ENCODE measurements at regions not wholly inside any gene's neighbourhood (a gene's known extent, or its start where the extent isn't known, plus 50 kb on each side); places are given as distances from the start of the nearest gene placed in this dataset.
A peak's percentile ranks its signal among the peaks of the same experiment; 100 is the strongest.
"Not testable (repeated sequence)": the region's sequence is repeated elsewhere in the genome, so short reads cannot be mapped to it uniquely, and the experiment has no call there.

DNA sequence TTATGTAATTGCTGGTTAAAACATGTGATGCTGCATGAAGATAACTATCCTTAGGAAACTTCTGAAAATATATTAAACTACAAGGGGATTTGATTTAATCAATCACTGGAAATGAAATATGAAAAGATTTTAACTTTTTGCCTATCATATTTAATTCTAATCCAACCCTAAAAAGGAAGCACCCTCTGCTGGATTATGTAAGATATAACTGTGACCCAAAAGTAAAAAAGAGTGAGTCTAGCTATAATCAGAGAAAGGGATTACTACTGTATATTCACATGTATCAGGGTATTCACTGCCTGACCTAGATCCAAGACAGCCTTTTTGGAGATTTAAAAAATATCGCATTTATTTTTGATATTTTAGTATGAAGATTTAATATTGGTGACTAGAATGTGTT is 295.5 kb downstream of the MDFIC start:
- DNase-seq (ENCODE audit: low read depth) = no peak

- no peak for DNase-seq (ENCODE audit: low read depth)
These were observed 294.8 kb downstream of the MDFIC start for GRCh38 chr7:115216652-115217051.

DNA sequence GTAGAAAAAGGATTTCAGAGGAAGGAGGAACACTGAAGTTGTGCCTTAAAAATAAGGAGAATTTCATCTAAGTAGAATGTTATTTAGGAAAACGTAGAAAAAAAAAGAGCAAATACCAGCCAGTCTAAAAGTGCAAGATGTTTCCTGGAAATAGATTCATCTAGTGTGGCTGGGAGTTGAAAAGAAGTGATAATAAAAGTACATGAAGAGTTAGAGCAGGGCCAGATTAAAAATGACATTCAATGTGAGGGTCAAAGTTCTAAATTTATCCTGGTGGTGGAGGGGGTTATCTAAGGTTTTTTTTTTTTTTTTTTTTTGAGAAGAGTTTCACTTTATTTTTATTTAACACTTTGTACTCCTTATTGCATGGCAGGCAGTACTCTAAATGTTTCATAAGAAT is 289.3 kb downstream of the MDFIC start:
- no peak for DNase-seq (ENCODE audit: low read depth)

DNA sequence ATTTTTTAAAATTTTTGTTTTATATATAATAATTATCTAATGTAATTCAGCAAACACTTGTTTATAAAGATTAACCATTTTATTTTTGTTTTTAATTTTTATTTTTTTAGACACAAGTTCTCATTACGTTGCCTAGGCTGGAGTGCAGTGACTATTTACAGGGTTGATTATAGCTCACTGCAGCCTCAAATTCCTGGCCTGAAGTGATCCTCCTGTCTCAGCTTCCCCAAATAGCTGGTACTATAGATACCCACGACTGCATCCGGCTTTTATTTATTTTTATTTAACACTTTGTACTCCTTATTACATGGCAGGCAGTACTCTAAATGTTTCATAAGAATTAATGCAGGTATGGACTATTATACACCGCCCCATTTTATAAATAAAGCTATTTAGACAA is 288.7 kb downstream of the MDFIC start:
- DNase-seq (ENCODE audit: low read depth) = no peak

- no peak for DNase-seq (ENCODE audit: low read depth)
These were observed 287.0 kb downstream of the MDFIC start for GRCh38 chr7:115208710-115209560.

- DNase-seq (ENCODE audit: low read depth) = not testable (repeated sequence)
These were observed 284.5 kb downstream of the MDFIC start for GRCh38 chr7:115206374-115206773.

GRCh38 chr7:115198143-115198542 is 276.2 kb downstream of the MDFIC start:
- no peak for DNase-seq (ENCODE audit: low read depth)

GRCh38 chr7:115195208-115195607 is 273.3 kb downstream of the MDFIC start:
- DNase-seq (ENCODE audit: low read depth) = no peak

- no peak for DNase-seq (ENCODE audit: low read depth)
These were observed 269.6 kb downstream of the MDFIC start for GRCh38 chr7:115191526-115191925.

- DNase-seq (ENCODE audit: low read depth) = peak; percentile 15
These were observed 261.6 kb downstream of the MDFIC start for GRCh38 chr7:115183431-115184057.

DNA sequence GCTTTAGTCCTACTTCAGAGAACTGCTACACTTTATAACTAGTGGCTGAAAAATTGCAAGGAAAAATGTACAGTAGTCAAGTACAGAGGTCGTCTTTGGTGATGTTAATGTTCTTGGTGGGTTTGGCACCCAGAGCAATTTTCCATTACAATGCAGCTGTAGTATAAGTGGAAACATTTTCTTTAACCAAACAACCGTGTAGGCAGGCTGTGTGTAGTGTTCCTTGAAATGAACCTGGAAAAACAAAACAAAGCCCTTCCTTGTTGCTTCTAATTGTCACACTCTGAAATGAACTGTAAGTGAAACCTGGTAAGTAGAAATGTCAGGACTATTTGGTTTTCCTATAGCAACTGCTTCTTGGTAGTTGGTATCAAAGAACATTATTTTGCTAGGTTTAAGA is 256.9 kb downstream of the MDFIC start:
- no peak for DNase-seq (ENCODE audit: low read depth)

DNA sequence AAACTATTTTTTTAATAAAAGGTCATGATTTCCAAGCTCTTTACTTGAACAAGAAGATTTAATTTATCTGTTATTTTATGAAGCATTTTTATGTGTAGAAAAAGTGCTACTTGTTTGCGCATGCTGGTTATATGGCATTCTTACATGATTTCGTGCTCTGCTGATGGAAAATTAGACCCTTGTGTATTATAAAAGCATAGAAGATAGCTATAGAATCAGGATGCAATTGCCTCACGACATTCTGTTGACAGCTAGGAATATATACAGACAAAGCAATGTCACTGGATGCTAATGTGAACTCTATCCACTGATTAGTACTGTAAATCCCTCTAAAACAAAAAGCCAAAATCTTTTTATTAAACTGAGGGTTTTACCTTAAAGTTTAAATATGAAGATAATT is 255.9 kb downstream of the MDFIC start:
- DNase-seq (ENCODE audit: low read depth) = no peak

- DNase-seq (ENCODE audit: low read depth) = no peak
These were observed 255.2 kb downstream of the MDFIC start for GRCh38 chr7:115177103-115177502.

GRCh38 chr7:115172397-115172796 is 250.5 kb downstream of the MDFIC start:
- DNase-seq (ENCODE audit: low read depth) = not testable (repeated sequence)

GRCh38 chr7:115153769-115154477 is 232.0 kb downstream of the MDFIC start:
- DNase-seq (ENCODE audit: low read depth) = no peak

- DNase-seq (ENCODE audit: low read depth) = no peak
These were observed 231.3 kb downstream of the MDFIC start for GRCh38 chr7:115153176-115153575.

- no peak for DNase-seq (ENCODE audit: low read depth)
These were observed 224.3 kb downstream of the MDFIC start for GRCh38 chr7:115146148-115146547.

GRCh38 chr7:115145512-115145911 is 223.6 kb downstream of the MDFIC start:
- DNase-seq (ENCODE audit: low read depth) = no peak

GRCh38 chr7:115137816-115138215 is 215.9 kb downstream of the MDFIC start:
- DNase-seq (ENCODE audit: low read depth) = no peak

DNA sequence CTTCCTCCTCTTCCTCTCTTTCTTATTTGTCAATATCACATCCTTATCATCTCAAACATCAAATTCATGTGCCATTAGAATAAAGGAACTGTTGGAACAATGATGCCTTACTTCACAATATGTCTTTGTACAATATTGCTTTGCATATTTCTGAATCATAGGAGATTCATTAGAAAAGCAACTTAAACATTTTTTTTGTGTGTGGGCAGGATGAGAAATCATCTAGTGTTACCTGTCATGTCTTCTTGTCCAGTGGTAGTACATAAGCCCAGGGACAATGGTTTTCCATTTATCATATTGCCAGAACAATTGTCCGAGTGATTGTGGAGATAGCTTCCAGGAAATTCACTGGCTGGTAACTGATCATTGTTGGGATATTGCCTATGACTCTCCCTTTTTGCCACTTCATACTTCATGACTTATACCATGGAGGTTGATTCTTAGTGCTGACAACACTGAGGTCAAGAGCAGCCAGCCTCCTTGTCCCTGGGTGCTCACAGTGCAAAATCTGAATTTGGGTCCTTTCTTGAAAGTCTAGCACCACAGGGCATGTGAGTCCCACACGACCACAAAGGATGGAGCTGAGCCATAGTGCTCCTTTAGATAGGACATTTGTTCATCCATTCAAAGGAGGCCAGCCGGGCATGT is 215.0 kb downstream of the MDFIC start:
- no peak for DNase-seq (ENCODE audit: low read depth)

GRCh38 chr7:115135769-115136410 is 214.0 kb downstream of the MDFIC start:
- no peak for DNase-seq (ENCODE audit: low read depth)

DNA sequence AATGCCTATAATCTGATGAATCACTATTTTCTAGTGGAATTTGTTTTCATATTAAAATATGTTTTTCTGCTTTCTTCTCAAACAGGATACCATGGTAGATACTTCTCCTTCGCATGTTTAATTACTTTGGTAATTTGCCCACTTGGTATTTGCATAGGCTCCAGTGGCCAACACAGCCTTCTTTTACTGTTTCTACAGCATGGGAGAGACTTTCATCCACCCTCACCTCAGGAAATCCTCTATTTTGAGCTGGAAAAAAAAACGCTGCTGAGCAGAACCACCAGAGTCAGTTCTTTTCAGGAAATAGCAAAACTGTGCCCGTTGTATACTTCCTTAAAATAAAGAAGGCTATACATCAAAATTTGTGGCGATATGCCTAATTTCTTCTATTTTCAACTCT is 213.3 kb downstream of the MDFIC start:
- no peak for DNase-seq (ENCODE audit: low read depth)
